ENCODE measurements at regions not wholly inside any gene's neighbourhood (a gene's known extent, or its start where the extent isn't known, plus 50 kb on each side); places are given as distances from the start of the nearest gene placed in this dataset.

DNA sequence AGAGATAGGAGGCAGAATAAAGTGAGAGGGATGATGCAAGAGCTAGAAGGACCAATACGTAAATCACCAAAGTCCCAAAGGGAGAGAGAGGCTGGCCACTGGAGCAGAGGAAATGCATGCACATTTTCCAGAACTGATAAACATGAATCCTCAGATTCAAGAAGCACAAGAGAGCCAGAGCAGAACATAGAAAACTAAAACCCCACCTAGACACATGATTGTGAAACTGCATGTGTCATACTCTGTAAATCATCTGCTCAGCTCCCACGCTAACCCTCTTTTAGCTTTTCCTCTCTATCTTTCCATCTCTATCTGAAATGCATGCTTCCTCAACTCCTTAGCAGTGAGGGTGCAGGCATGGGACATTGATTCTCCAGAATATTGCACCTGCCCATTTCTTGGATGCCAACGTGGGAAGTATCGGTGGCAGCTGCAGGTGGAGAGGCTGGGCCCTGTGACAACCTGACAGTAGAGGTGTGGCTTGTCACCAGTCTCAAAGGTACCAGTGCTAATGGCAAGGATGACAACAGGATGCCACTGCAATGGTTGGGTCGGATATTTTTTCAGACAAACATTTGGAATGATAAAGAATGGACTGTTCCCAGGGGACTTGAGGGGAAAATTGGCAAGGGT is 89.3 kb upstream of the OTOS start:
- TF ChIP-seq FOXM1 (IDR thresholded peaks at IDR 0.05; ENCODE audit: borderline replicate concordance) (no peak), SUZ12 (IDR thresholded peaks at IDR 0.05) (no peak)
